GM19467 (cell line): ENCODE measurements at regions not wholly inside any gene's neighbourhood (a gene's known extent, or its start where the extent isn't known, plus 50 kb on each side); places are given as distances from the start of the nearest gene placed in this dataset.

Experiments
- ATAC-seq: cut with Tn5 transposase; IDR thresholded peaks from one replicate; pipeline ENCODE4 v1.9.1; 2021; ENCODE audit warnings: mild to moderate bottlenecking, moderate library complexity; ENCODE audit not compliant: unreplicated experiment

GRCh38 chr13:53463106-53463505 lies 434.5 kb downstream of the OLFM4 start:
- ATAC-seq: no peak

GRCh38 chr13:53466576-53466975 lies 438.0 kb downstream of the OLFM4 start:
- ATAC-seq: no peak

- ATAC-seq: no peak
These were observed 444.8 kb downstream of the OLFM4 start for GRCh38 chr13:53473397-53473796.

- no peak for ATAC-seq
These were observed 446.3 kb downstream of the OLFM4 start for GRCh38 chr13:53474878-53475277.

GRCh38 chr13:53490752-53491151 lies 462.1 kb downstream of the OLFM4 start:
- ATAC-seq: no peak

GRCh38 chr13:53494406-53494805 lies 465.8 kb downstream of the OLFM4 start:
- no peak for ATAC-seq

- no peak for ATAC-seq
These were observed 471.0 kb downstream of the OLFM4 start for GRCh38 chr13:53499576-53500133.

GRCh38 chr13:53501387-53501786 lies 472.8 kb downstream of the OLFM4 start:
- no peak for ATAC-seq

GRCh38 chr13:53507741-53508140 lies 479.1 kb downstream of the OLFM4 start:
- no peak for ATAC-seq

- no peak for ATAC-seq
These were observed 484.0 kb downstream of the OLFM4 start for GRCh38 chr13:53512635-53513034.

- ATAC-seq: no peak
These were observed 484.6 kb downstream of the OLFM4 start for GRCh38 chr13:53513226-53513625.

- no peak for ATAC-seq
These were observed 491.5 kb downstream of the OLFM4 start for GRCh38 chr13:53520132-53520531.

- no peak for ATAC-seq
These were observed 493.4 kb downstream of the OLFM4 start for GRCh38 chr13:53522034-53522433.

- no peak for ATAC-seq
These were observed 509.0 kb downstream of the OLFM4 start for GRCh38 chr13:53537586-53537985.

GRCh38 chr13:53545340-53545941 lies 516.8 kb downstream of the OLFM4 start:
- ATAC-seq: no peak

- ATAC-seq: no peak
These were observed 531.9 kb downstream of the OLFM4 start for GRCh38 chr13:53560556-53560955.

- ATAC-seq: no peak
These were observed 533.8 kb downstream of the OLFM4 start for GRCh38 chr13:53562419-53562818.

- ATAC-seq: no peak
These were observed 539.9 kb downstream of the OLFM4 start for GRCh38 chr13:53568491-53568890.

GRCh38 chr13:53569453-53569852 lies 540.8 kb downstream of the OLFM4 start:
- no peak for ATAC-seq

GRCh38 chr13:53601113-53601512 lies 572.5 kb downstream of the OLFM4 start:
- ATAC-seq: no peak

- ATAC-seq: no peak
These were observed 576.7 kb downstream of the OLFM4 start for GRCh38 chr13:53605326-53605725.

- ATAC-seq: no peak
These were observed 583.6 kb downstream of the OLFM4 start for GRCh38 chr13:53612200-53612599.

- ATAC-seq: no peak
These were observed 593.8 kb downstream of the OLFM4 start for GRCh38 chr13:53622456-53622855.
